Ascending aorta (tissue), 2 donors: ENCODE measurements at regions not wholly inside any gene's neighbourhood (a gene's known extent, or its start where the extent isn't known, plus 50 kb on each side); places are given as distances from the start of the nearest gene placed in this dataset.
"Not testable (repeated sequence)": the region's sequence is repeated elsewhere in the genome, so short reads cannot be mapped to it uniquely, and the experiment has no call there.

Source experiments
- DNase-seq, 2 donors: peaks; one replicate each; pipeline ENCODE4 v3.0.0-alpha.2; 2019; ENCODE audit warnings: low spot score in 2 of 2
- H3K27ac ChIP-seq, 2 donors: fragments of 200-600 bp; sonication (generic); one replicate each; pipeline ENCODE4 v1.5.1; 2016 to 2017; ENCODE audit warnings: mild to moderate bottlenecking in 1 of 2
- H3K27me3 ChIP-seq: fragments of 200-600 bp; sonication (generic); one replicate; pipeline ENCODE4 v1.5.1; 2017
- H3K36me3 ChIP-seq, 2 donors: fragments of 200-600 bp; sonication (generic); one replicate each; pipeline ENCODE4 v1.5.1; 2016
- H3K4me1 ChIP-seq, 2 donors: fragments of 200-600 bp; sonication (generic); one replicate each; pipeline ENCODE4 v1.5.1; 2016 to 2017; ENCODE audit warnings: mild to moderate bottlenecking in 1 of 2
- H3K4me3 ChIP-seq, 2 donors: fragments of 200-600 bp; sonication (generic); one replicate each; pipeline ENCODE4 v1.5.1; 2016 to 2017; ENCODE audit warnings: mild to moderate bottlenecking in 1 of 2
- H3K9me3 ChIP-seq, 2 donors: fragments of 200-600 bp; sonication (generic); one replicate each; pipeline ENCODE4 v1.5.1; 2016
- intact Hi-C: fragments of 100-400 bp; cut with DNase I; formaldehyde crosslinking; loops from one replicate; pipeline ENCODE4 v1.15.1; 2023
- TF ChIP-seq, protein P1 (sequence below), 3 experiments: fragments of 200-600 bp in 2 of 3; fragments of 450-650 bp in 1 of 3; sonication (generic) in 2 of 3; IDR thresholded peaks; one replicate each; pipeline ENCODE4 v1.5.1; 2016 to 2019; ENCODE audit warnings: antibody characterized with exemption in 3 of 3, mild to moderate bottlenecking in 1 of 3, moderate library complexity in 1 of 3

DNA sequence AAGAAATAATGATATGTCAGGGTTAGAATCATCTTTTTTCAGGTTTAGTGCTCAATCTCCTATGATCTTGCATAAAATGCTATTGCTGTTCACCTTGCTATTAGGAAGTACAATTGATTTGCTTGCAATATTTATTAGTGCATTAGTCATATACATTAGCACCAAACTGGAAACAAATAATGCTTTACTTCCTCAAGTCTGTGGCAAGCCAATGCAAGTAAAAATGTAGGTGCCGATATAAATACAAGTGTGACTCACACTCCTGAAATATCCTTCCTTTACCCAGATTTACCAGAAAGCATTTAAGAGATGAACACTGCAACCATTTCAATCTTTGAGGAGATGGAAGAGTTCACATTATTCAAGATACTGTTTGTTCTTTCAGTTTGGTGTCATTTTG, 1487.7 kb upstream of the ADGRL3 start:
- no peak for DNase-seq
- Histone ChIP-seq H3K4me1 (no peaks in the 10 kb centered on the region), H3K27me3 (no peaks in the 10 kb centered on the region), H3K36me3 (no peaks in the 10 kb centered on the region), H3K9me3 (no peaks in the 10 kb centered on the region), H3K27ac (no peak overlapping the region), H3K4me3 (no peak overlapping the region)
- TF ChIP-seq, protein P1, sequence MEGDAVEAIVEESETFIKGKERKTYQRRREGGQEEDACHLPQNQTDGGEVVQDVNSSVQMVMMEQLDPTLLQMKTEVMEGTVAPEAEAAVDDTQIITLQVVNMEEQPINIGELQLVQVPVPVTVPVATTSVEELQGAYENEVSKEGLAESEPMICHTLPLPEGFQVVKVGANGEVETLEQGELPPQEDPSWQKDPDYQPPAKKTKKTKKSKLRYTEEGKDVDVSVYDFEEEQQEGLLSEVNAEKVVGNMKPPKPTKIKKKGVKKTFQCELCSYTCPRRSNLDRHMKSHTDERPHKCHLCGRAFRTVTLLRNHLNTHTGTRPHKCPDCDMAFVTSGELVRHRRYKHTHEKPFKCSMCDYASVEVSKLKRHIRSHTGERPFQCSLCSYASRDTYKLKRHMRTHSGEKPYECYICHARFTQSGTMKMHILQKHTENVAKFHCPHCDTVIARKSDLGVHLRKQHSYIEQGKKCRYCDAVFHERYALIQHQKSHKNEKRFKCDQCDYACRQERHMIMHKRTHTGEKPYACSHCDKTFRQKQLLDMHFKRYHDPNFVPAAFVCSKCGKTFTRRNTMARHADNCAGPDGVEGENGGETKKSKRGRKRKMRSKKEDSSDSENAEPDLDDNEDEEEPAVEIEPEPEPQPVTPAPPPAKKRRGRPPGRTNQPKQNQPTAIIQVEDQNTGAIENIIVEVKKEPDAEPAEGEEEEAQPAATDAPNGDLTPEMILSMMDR (IDR thresholded peaks at IDR 0.05), result no peak
- intact Hi-C loops, result no loop called here

DNA sequence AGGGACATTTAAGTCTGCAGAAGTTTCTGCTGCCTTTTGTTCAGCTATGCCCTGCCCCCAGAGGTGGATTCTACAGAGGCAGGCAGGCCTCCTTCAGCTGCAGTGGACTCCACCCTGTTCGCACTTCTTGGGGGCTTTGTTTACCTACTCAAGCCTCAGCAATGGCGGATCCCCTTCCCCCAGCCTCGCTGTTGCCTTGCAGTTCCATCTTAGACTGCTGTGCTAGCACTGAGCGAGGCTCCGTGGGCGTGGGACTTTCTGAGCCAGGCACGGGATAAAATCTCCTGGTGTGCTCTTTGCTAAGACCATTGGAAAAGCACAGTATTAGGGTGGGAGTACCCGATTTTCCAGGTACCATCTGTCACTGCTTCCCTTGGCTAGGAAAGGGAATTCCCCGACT, 1475.8 kb upstream of the ADGRL3 start:
- H3K9me3 ChIP-seq, H3K4me1 ChIP-seq, H3K36me3 ChIP-seq, H3K27ac ChIP-seq, DNase-seq, H3K27me3 ChIP-seq, intact Hi-C loops, H3K4me3 ChIP-seq: not testable (repeated sequence)

DNA sequence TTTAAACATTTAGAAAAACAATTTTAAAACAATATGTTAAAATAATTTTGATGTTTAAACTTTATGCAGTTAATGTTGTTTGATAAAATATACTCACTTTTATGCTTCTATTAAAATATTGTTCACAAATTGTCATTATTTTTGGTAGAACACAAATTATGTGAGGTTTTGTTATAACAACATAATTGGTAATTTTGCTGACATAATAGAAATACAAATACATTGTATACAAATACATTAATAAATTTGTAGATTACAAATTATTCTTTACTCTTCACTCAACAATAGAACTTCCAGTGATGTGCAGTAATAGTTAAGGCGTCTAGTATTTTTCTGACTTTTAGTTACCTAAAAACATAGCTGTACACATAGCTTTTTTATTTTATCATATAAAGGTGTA, 1472.4 kb upstream of the ADGRL3 start:
- Histone ChIP-seq H3K27ac (no peak overlapping the region), H3K9me3 (no peaks in the 10 kb centered on the region), H3K4me1 (no peaks in the 10 kb centered on the region), H3K4me3 (no peak overlapping the region), H3K36me3 (no peaks in the 10 kb centered on the region), H3K27me3 (no peaks in the 10 kb centered on the region)
- no peak for DNase-seq
- TF ChIP-seq, protein P1 (IDR thresholded peaks at IDR 0.05), result no peak
- intact Hi-C loops, result no loop called here

DNA sequence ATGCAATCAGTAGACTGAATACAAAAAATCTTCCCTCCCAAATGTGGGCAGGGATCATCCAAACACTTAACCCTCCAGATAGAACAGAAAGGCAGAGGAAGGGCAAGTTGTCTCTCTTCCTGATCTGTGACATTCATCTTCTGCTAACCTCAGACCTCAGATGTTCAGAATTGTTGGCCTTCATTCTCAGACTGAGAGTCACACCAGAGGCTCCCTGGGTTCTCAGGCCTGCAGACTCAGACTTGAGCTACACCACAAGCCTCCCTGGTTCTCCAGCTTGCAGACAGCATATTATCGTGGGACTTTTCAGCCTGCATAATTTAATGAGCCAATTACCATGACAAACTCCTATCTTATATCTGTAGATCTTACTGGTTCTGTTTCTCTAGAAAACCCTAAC, 1471.6 kb upstream of the ADGRL3 start:
- no peaks in the 10 kb centered on the region for H3K27me3 ChIP-seq
- H3K36me3 ChIP-seq, result no peaks in the 10 kb centered on the region
- H3K9me3 ChIP-seq, result no peaks in the 10 kb centered on the region
- intact Hi-C loops, result no loop called here
- H3K27ac ChIP-seq, result no peak overlapping the region
- no peaks in the 10 kb centered on the region for H3K4me1 ChIP-seq
- no peak overlapping the region for H3K4me3 ChIP-seq
- no peak for DNase-seq
- TF ChIP-seq, protein P1 (IDR thresholded peaks at IDR 0.05), result no peak

DNA sequence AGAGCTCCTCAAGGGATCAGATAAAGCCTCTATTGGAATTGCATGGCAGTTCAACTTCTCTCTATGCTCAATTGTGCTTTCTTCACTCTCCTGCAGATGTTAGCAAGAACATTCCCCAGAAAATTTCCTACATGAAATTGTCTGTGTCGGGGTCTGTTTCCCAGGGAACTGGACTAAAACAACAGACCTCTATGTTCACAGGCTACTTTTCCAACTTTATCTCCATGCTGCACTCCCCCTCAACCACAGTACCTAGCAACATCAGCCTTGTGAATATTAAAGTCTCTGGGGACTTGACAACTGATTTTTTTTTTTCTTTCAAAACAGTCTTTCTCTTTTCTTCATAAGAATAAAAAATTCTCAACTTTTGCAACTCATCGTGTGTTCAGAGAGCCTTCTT, 1470.8 kb upstream of the ADGRL3 start:
- no peaks in the 10 kb centered on the region for H3K4me1 ChIP-seq
- no peak for DNase-seq
- no peak overlapping the region for H3K4me3 ChIP-seq
- no peaks in the 10 kb centered on the region for H3K9me3 ChIP-seq
- no peak overlapping the region for H3K27ac ChIP-seq
- no peaks in the 10 kb centered on the region for H3K27me3 ChIP-seq
- intact Hi-C loops, result no loop called here
- TF ChIP-seq, protein P1 (IDR thresholded peaks at IDR 0.05), result no peak
- H3K36me3 ChIP-seq, result no peaks in the 10 kb centered on the region

DNA sequence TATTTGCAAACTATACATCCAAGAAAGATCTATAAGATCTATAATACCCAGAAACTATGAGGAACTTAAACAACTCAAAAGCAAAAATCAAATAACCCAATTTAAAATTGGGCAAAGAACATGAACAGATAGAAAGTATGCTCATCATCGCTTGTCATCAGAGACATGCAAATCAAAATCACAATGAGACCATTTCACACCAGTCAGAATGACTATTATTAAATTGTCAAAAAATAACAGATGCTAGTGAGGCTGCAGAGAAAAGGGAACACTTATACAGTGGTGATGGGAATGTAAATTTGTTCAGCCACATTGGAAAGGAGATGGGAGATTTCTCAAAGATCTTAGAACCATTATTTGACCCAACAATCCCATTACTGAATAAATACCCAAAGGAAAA, 1451.7 kb upstream of the ADGRL3 start:
- intact Hi-C loops, result no loop called here
- Histone ChIP-seq H3K36me3 (no peaks in the 10 kb centered on the region), H3K4me3 (no peak overlapping the region), H3K4me1 (no peaks in the 10 kb centered on the region), H3K27me3 (no peaks in the 10 kb centered on the region), H3K9me3 (no peaks in the 10 kb centered on the region), H3K27ac (no peak overlapping the region)
- no peak for DNase-seq
- TF ChIP-seq, protein P1 (IDR thresholded peaks at IDR 0.05), result no peak
